ENCODE measurements at regions not wholly inside any gene's neighbourhood (a gene's known extent, or its start where the extent isn't known, plus 50 kb on each side); places are given as distances from the start of the nearest gene placed in this dataset.

- Mint-ChIP-seq H3K4me1 (no peaks in the 10 kb centered on the region), H3K9me3 (no peaks in the 10 kb centered on the region), H3K36me3 (no peaks in the 10 kb centered on the region), H3K27ac (no peak overlapping the region), H3K27me3 (peaks cover 4% of the 10 kb centered on the region), H3K4me3 (no peak overlapping the region)
Observed at GRCh38 chr5:163609910-163610309, 104.5 kb downstream of the MAT2B start.

- Mint-ChIP-seq H3K9me3 (no peaks in the 10 kb centered on the region), H3K4me1 (no peaks in the 10 kb centered on the region), H3K27ac (no peak overlapping the region), H3K36me3 (no peaks in the 10 kb centered on the region), H3K4me3 (no peak overlapping the region), H3K27me3 (peaks cover 2% of the 10 kb centered on the region)
Observed at GRCh38 chr5:163612358-163613149, 107.1 kb downstream of the MAT2B start.

- no peaks in the 10 kb centered on the region for H3K9me3 Mint-ChIP-seq
- no peak overlapping the region for H3K4me3 Mint-ChIP-seq
- no peak overlapping the region for H3K27ac Mint-ChIP-seq
- no peaks in the 10 kb centered on the region for H3K36me3 Mint-ChIP-seq
- H3K4me1 Mint-ChIP-seq: no peaks in the 10 kb centered on the region
- H3K27me3 Mint-ChIP-seq: peaks cover 2% of the 10 kb centered on the region
Observed at GRCh38 chr5:163613150-163613442, 107.7 kb downstream of the MAT2B start.

GRCh38 chr5:163614787-163615186 lies 109.4 kb downstream of the MAT2B start:
- no peaks in the 10 kb centered on the region for H3K36me3 Mint-ChIP-seq
- no peaks in the 10 kb centered on the region for H3K4me1 Mint-ChIP-seq
- peaks cover 3% of the 10 kb centered on the region for H3K27me3 Mint-ChIP-seq
- H3K9me3 Mint-ChIP-seq: no peaks in the 10 kb centered on the region
- no peak overlapping the region for H3K4me3 Mint-ChIP-seq
- H3K27ac Mint-ChIP-seq: no peak overlapping the region

- H3K4me3 Mint-ChIP-seq: no peak overlapping the region
- H3K4me1 Mint-ChIP-seq: no peaks in the 10 kb centered on the region
- H3K27ac Mint-ChIP-seq: no peak overlapping the region
- no peaks in the 10 kb centered on the region for H3K9me3 Mint-ChIP-seq
- H3K27me3 Mint-ChIP-seq: peaks cover 3% of the 10 kb centered on the region
- no peaks in the 10 kb centered on the region for H3K36me3 Mint-ChIP-seq
Observed at GRCh38 chr5:163619273-163619934, 114.0 kb downstream of the MAT2B start.

GRCh38 chr5:163619951-163620350 lies 114.5 kb downstream of the MAT2B start:
- Mint-ChIP-seq H3K4me3 (no peak overlapping the region), H3K4me1 (no peaks in the 10 kb centered on the region), H3K36me3 (no peaks in the 10 kb centered on the region), H3K27me3 (peaks cover 3% of the 10 kb centered on the region), H3K9me3 (no peaks in the 10 kb centered on the region), H3K27ac (no peak overlapping the region)

- H3K36me3 Mint-ChIP-seq: no peaks in the 10 kb centered on the region
- no peak overlapping the region for H3K27ac Mint-ChIP-seq
- H3K27me3 Mint-ChIP-seq: peaks cover 3% of the 10 kb centered on the region
- H3K9me3 Mint-ChIP-seq: no peaks in the 10 kb centered on the region
- H3K4me3 Mint-ChIP-seq: no peak overlapping the region
- no peaks in the 10 kb centered on the region for H3K4me1 Mint-ChIP-seq
Observed at GRCh38 chr5:163622799-163623198, 117.4 kb downstream of the MAT2B start.

GRCh38 chr5:163623524-163623923 lies 118.1 kb downstream of the MAT2B start:
- Mint-ChIP-seq H3K27me3 (peaks cover 2% of the 10 kb centered on the region), H3K27ac (no peak overlapping the region), H3K36me3 (no peaks in the 10 kb centered on the region), H3K4me1 (no peaks in the 10 kb centered on the region), H3K9me3 (no peaks in the 10 kb centered on the region), H3K4me3 (no peak overlapping the region)

- no peaks in the 10 kb centered on the region for H3K27me3 Mint-ChIP-seq
- H3K4me3 Mint-ChIP-seq: no peak overlapping the region
- H3K4me1 Mint-ChIP-seq: no peaks in the 10 kb centered on the region
- H3K27ac Mint-ChIP-seq: no peak overlapping the region
- no peaks in the 10 kb centered on the region for H3K36me3 Mint-ChIP-seq
- H3K9me3 Mint-ChIP-seq: no peaks in the 10 kb centered on the region
Observed at GRCh38 chr5:163623986-163624385, 118.6 kb downstream of the MAT2B start.

GRCh38 chr5:163624431-163624830 lies 119.0 kb downstream of the MAT2B start:
- no peaks in the 10 kb centered on the region for H3K9me3 Mint-ChIP-seq
- H3K36me3 Mint-ChIP-seq: no peaks in the 10 kb centered on the region
- no peak overlapping the region for H3K4me3 Mint-ChIP-seq

GRCh38 chr5:163626904-163627434 lies 121.5 kb downstream of the MAT2B start:
- no peaks in the 10 kb centered on the region for H3K9me3 Mint-ChIP-seq
- H3K4me1 Mint-ChIP-seq: no peaks in the 10 kb centered on the region
- H3K27ac Mint-ChIP-seq: no peak overlapping the region
- H3K4me3 Mint-ChIP-seq: no peak overlapping the region
- no peaks in the 10 kb centered on the region for H3K27me3 Mint-ChIP-seq
- H3K36me3 Mint-ChIP-seq: no peaks in the 10 kb centered on the region

More at GRCh38 chr5:163624431-163624830, 119.0 kb downstream of the MAT2B start:
- H3K27ac Mint-ChIP-seq: no peak overlapping the region
- no peaks in the 10 kb centered on the region for H3K4me1 Mint-ChIP-seq
- no peaks in the 10 kb centered on the region for H3K27me3 Mint-ChIP-seq

- H3K4me3 Mint-ChIP-seq: no peak overlapping the region
- H3K4me1 Mint-ChIP-seq: no peaks in the 10 kb centered on the region
- H3K9me3 Mint-ChIP-seq: no peaks in the 10 kb centered on the region
- no peak overlapping the region for H3K27ac Mint-ChIP-seq
- H3K27me3 Mint-ChIP-seq: peaks cover 2% of the 10 kb centered on the region
- no peaks in the 10 kb centered on the region for H3K36me3 Mint-ChIP-seq
Observed at GRCh38 chr5:163631856-163632255, 126.4 kb downstream of the MAT2B start.

- Mint-ChIP-seq H3K4me1 (no peaks in the 10 kb centered on the region), H3K9me3 (peaks cover 5% of the 10 kb centered on the region), H3K27me3 (peaks cover 2% of the 10 kb centered on the region), H3K27ac (no peak overlapping the region), H3K4me3 (no peak overlapping the region), H3K36me3 (no peaks in the 10 kb centered on the region)
Observed at GRCh38 chr5:163633926-163634460, 128.6 kb downstream of the MAT2B start.

GRCh38 chr5:163635631-163636030 lies 130.2 kb downstream of the MAT2B start:
- H3K36me3 Mint-ChIP-seq: no peaks in the 10 kb centered on the region
- no peak overlapping the region for H3K4me3 Mint-ChIP-seq
- no peak overlapping the region for H3K27ac Mint-ChIP-seq
- H3K27me3 Mint-ChIP-seq: peaks cover 2% of the 10 kb centered on the region
- H3K4me1 Mint-ChIP-seq: no peaks in the 10 kb centered on the region
- H3K9me3 Mint-ChIP-seq: peaks cover 5% of the 10 kb centered on the region

GRCh38 chr5:163642904-163643303 lies 137.5 kb downstream of the MAT2B start:
- H3K4me3 Mint-ChIP-seq: no peak overlapping the region
- no peaks in the 10 kb centered on the region for H3K4me1 Mint-ChIP-seq
- H3K27me3 Mint-ChIP-seq: peaks cover 2% of the 10 kb centered on the region
- no peaks in the 10 kb centered on the region for H3K36me3 Mint-ChIP-seq
- no peak overlapping the region for H3K27ac Mint-ChIP-seq
- H3K9me3 Mint-ChIP-seq: peaks cover 2% of the 10 kb centered on the region
